Lung (tissue), 11 donors: ENCODE measurements at regions not wholly inside any gene's neighbourhood (a gene's known extent, or its start where the extent isn't known, plus 50 kb on each side); places are given as distances from the start of the nearest gene placed in this dataset.

Experiments used
- ATAC-seq: fragments of 200-7000 bp; cut with Tn5 transposase; one replicate; pipeline ENCODE4 v1.9.1; 2020; ENCODE audit warnings: moderate number of reproducible peaks; ENCODE audit not compliant: insufficient read depth, low FRiP score
- DNase-seq, 3 donors: peaks; one replicate each; pipeline ENCODE4 v3.0.0-alpha.2; 2013 to 2017
- H3K27ac ChIP-seq, 2 donors: one replicate each; pipeline ENCODE4 v1.5.1; 2013; ENCODE audit warnings: mild to moderate bottlenecking in 2 of 2, moderate library complexity in 2 of 2, control low read depth in 1 of 2, inconsistent platforms in 1 of 2, low read depth in 1 of 2, low read length in 1 of 2
- H3K27me3 ChIP-seq, 3 donors: one replicate each; pipeline ENCODE4 v1.5.1; 2013; ENCODE audit warnings: low read length in 2 of 3; ENCODE audit not compliant: control insufficient read depth in 3 of 3, insufficient read depth in 3 of 3
- H3K36me3 ChIP-seq, 4 donors: one replicate each; pipeline ENCODE4 v1.5.1; 2013; ENCODE audit warnings: low read length in 4 of 4, mild to moderate bottlenecking in 1 of 4, moderate library complexity in 1 of 4; ENCODE audit not compliant: control insufficient read depth in 4 of 4, insufficient read depth in 4 of 4
- H3K4me1 ChIP-seq, 5 donors: one replicate each; pipeline ENCODE4 v1.5.1; 2013; ENCODE audit warnings: low read length in 5 of 5, mild to moderate bottlenecking in 2 of 5, moderate library complexity in 1 of 5; ENCODE audit not compliant: control insufficient read depth in 5 of 5, insufficient read depth in 5 of 5
- H3K4me3 ChIP-seq: one replicate; pipeline ENCODE4 v1.5.1; 2013; ENCODE audit warnings: mild to moderate bottlenecking, control low read depth, moderate library complexity
- H3K9ac ChIP-seq, 2 donors: one replicate each; pipeline ENCODE4 v1.5.1; 2013; ENCODE audit warnings: low read length in 2 of 2, control low read depth in 1 of 2; ENCODE audit not compliant: insufficient read depth in 1 of 2
- H3K9me3 ChIP-seq, 4 donors: one replicate each; pipeline ENCODE4 v1.5.1; 2013; ENCODE audit warnings: low read length in 3 of 4, mild to moderate bottlenecking in 1 of 4, moderate library complexity in 1 of 4; ENCODE audit not compliant: control insufficient read depth in 4 of 4, insufficient read depth in 3 of 4
- CTCF ChIP-seq: IDR thresholded peaks from 2 replicates; pipeline ENCODE4 v1.5.1; 2012; ENCODE audit warnings: mild to moderate bottlenecking; ENCODE audit errors: control extremely low read depth, extremely low read depth
- WGBS, 2 donors: extraction: QIAGEN DNeasy Blood & Tissue Kit; methylation state at CpG; one replicate each; pipeline ENCODE4 v1.1.7; 2013; 5-methylcytosine and 5-hydroxymethylcytosine counted together
- donor health status: control.
- donor health status: control.
- donor health status: Bipolar disorder and iron deficiency.
- donor health status: healthy.
- donor health status: DM: yes; HTN: yes; CAD: no.

- ATAC-seq (no peak), DNase-seq (no peak)
- Histone ChIP-seq H3K27ac (no peak overlapping the region), H3K27me3 (no peaks in the 10 kb centered on the region), H3K4me3 (no peak overlapping the region), H3K4me1 (no peaks in the 10 kb centered on the region), H3K36me3 (no peaks in the 10 kb centered on the region), H3K9me3 (no peaks in the 10 kb centered on the region), H3K9ac (no peak overlapping the region)
- WGBS, 2 donors = 70 to 76% methylated on average over 4 of the region's 4 CpGs
- no peak for TF ChIP-seq CTCF
These were observed 355.9 kb upstream of the FIGN start for GRCh38 chr2:164091673-164092072.

DNA sequence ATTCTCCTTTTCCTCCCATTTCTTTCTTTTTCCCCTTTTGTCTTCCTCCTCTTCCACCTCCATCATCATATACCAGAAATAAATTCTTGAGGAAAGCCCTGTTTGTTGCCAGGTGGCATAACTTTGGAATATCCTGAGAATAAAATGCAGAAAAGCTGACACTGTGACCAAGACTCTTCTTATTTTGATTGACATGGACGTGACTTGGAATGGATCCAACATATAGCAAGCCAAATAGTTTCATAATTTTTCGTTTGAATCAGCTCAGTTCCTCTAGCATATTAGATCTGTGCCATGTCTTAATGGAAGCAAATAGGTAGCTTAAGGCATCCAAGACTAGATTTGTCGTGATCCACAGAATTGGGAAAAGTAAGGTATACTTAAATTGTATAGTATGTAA, 354.7 kb upstream of the FIGN start:
- no peak overlapping the region for H3K4me3 ChIP-seq
- ATAC-seq (no peak), DNase-seq (no peak)
- no peak overlapping the region for H3K27ac ChIP-seq
- no peak overlapping the region for H3K9ac ChIP-seq
- no peak for TF ChIP-seq CTCF
- H3K27me3 ChIP-seq = no peaks in the 10 kb centered on the region
- no peaks in the 10 kb centered on the region for H3K36me3 ChIP-seq
- no peaks in the 10 kb centered on the region for H3K4me1 ChIP-seq
- H3K9me3 ChIP-seq = no peaks in the 10 kb centered on the region
- WGBS, 2 donors = 50 to 61% methylated on average over 3 of the region's 3 CpGs

DNA sequence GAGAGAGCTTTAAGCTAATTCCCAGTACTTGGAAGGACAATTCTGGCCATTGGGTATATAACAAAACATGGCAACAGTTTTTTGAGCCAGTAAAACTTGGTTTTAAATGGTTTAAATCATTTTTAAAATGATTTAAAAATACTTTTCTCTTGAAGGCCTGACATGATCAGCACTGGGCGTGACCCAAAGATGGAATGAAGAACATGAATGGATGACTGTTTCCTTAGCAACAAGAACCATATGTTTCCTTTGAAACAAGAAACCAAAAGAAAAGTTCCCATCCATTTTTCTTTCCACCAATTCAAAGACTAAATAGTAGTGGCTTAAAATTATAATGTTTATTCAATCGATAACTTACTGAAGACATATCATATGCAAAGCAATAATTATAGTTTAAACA, 348.3 kb upstream of the FIGN start:
- no peak for DNase-seq
- no peak for ATAC-seq
- Histone ChIP-seq H3K27ac (no peak overlapping the region), H3K4me3 (no peak overlapping the region), H3K27me3 (no peaks in the 10 kb centered on the region), H3K4me1 (no peaks in the 10 kb centered on the region), H3K9me3 (no peaks in the 10 kb centered on the region), H3K36me3 (no peaks in the 10 kb centered on the region), H3K9ac (no peak overlapping the region)
- 87 to 88% methylated on average over 2 of the region's 2 CpGs for WGBS, 2 donors
- TF ChIP-seq CTCF = no peak

DNA sequence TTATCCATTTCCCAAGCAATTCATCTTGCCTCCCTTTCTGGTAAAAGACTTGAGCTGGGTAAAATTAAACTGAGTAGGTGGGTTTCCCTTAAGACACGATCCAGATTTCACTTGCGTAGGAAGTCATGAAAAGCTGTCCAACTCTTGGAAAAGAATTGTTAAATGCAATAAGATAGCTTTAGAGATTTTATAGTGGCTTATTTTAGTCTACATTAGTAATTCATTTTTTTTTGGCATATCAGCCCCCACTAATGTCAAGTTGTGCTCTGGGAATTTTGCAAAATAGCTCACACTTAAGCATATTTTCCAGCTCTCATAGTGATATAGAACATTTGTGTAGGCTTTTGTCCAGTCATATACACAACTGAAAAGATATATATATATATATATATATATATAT, 344.7 kb upstream of the FIGN start:
- Histone ChIP-seq H3K27me3 (no peaks in the 10 kb centered on the region), H3K9me3 (no peaks in the 10 kb centered on the region), H3K36me3 (no peaks in the 10 kb centered on the region), H3K9ac (no peak overlapping the region), H3K27ac (no peak overlapping the region), H3K4me3 (no peak overlapping the region), H3K4me1 (no peaks in the 10 kb centered on the region)
- 74 to 88% methylated on average over 2 of the region's 2 CpGs for WGBS, 2 donors
- TF ChIP-seq CTCF = no peak
- ATAC-seq = no peak
- DNase-seq = peak in 2 of 3 donors; percentile 9 to 53
